IMR-90 (cell line): ENCODE measurements at regions not wholly inside any gene's neighbourhood (a gene's known extent, or its start where the extent isn't known, plus 50 kb on each side); places are given as distances from the start of the nearest gene placed in this dataset.

Source experiments
- CTCF ChIP-seq: conservative IDR thresholded peaks from 2 replicates; pipeline ENCODE4 v1.5.1; 2012; ENCODE audit warnings: mild to moderate bottlenecking, low read depth, low read length, improper control_type of control experiment
- MAFK ChIP-seq: IDR thresholded peaks from 2 replicates; pipeline ENCODE4 v1.6.1; 2012; ENCODE audit warnings: low read depth, low read length, improper control_type of control experiment
- POLR2A ChIP-seq: IDR thresholded peaks from 2 replicates; pipeline ENCODE4 v1.6.1; 2012; ENCODE audit warnings: mild to moderate bottlenecking, low read depth, low read length
- RAD21 ChIP-seq: IDR thresholded peaks from 2 replicates; pipeline ENCODE4 v1.6.1; 2012; ENCODE audit warnings: low read length, improper control_type of control experiment
- RCOR1 ChIP-seq: IDR thresholded peaks from 2 replicates; pipeline ENCODE4 v1.6.1; 2012; ENCODE audit warnings: mild to moderate bottlenecking, low read length, improper control_type of control experiment; ENCODE audit not compliant: insufficient replicate concordance
- RFX5 ChIP-seq: IDR thresholded peaks from 2 replicates; pipeline ENCODE4 v1.8.0; 2012; ENCODE audit warnings: low read depth, mild to moderate bottlenecking, low read length, moderate library complexity
- SMC3 ChIP-seq: fragments of 150-350 bp; IDR thresholded peaks from 2 replicates; pipeline ENCODE4 v1.6.1; 2016; ENCODE audit warnings: low read depth, mild to moderate bottlenecking, antibody characterized with exemption, low read length, moderate library complexity

DNA sequence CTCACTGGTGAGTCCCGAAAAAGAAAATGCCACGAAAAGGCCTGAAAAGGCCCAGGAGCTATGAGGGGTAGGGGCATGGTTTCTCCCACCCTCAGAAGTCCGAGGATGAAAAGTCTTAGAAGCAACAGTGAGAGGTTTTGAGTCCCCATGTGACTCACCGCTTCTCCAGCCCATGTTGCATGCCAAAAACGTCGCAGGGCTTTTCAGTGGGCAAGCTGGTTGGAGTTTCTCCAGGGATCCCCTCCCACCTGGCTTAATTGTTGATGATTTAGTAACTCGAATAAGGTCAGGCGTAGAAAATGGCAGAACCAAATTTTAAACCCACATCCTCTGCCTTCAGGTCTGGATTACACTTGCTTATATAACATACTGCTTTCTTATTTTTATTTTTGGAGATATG is 96.3 kb upstream of the ARMC3 start:
- TF ChIP-seq CTCF, result no peak
- no peak for TF ChIP-seq POLR2A
- no peak for TF ChIP-seq RFX5
- TF ChIP-seq RCOR1, result no peak
- no peak for TF ChIP-seq MAFK
- TF ChIP-seq RAD21, result no peak
- TF ChIP-seq SMC3, result no peak
